Ishikawa (cell line): ENCODE measurements at regions not wholly inside any gene's neighbourhood (a gene's known extent, or its start where the extent isn't known, plus 50 kb on each side); places are given as distances from the start of the nearest gene placed in this dataset.

Experiments used
- EP300 ChIP-seq: IDR thresholded peaks from 2 replicates; pipeline ENCODE4 v1.6.1; 2012; ENCODE audit warnings: borderline replicate concordance
- FOXM1 ChIP-seq: IDR thresholded peaks from 2 replicates; pipeline ENCODE4 v1.6.1; 2012; ENCODE audit warnings: low read depth, borderline replicate concordance
- NFIC ChIP-seq: IDR thresholded peaks from 2 replicates; pipeline ENCODE4 v1.6.1; 2012
- TF ChIP-seq, protein P1 (sequence below): IDR thresholded peaks from 2 replicates; pipeline ENCODE4 v1.6.1; 2012; ENCODE audit warnings: low read depth, mild to moderate bottlenecking

DNA sequence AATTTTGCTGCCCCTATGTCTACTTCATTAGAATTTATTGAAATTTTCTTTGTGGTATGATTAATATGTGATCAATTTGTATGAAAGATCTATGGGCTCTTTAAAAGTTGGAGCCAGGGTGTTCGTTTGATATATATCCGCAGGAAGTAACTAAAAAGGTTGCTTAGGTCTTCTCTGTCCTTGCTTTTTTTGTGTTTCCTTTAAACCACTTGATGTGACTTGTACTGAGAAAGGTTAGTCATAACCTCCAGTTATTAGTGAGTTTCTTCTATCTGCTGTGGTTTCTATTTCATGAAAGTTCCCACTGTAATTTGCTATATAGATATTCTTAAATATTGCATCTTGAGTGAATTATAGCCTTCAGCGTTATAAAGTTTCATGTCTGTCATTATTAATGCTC is 585.3 kb upstream of the ARID1B start:
- TF ChIP-seq, protein P1, sequence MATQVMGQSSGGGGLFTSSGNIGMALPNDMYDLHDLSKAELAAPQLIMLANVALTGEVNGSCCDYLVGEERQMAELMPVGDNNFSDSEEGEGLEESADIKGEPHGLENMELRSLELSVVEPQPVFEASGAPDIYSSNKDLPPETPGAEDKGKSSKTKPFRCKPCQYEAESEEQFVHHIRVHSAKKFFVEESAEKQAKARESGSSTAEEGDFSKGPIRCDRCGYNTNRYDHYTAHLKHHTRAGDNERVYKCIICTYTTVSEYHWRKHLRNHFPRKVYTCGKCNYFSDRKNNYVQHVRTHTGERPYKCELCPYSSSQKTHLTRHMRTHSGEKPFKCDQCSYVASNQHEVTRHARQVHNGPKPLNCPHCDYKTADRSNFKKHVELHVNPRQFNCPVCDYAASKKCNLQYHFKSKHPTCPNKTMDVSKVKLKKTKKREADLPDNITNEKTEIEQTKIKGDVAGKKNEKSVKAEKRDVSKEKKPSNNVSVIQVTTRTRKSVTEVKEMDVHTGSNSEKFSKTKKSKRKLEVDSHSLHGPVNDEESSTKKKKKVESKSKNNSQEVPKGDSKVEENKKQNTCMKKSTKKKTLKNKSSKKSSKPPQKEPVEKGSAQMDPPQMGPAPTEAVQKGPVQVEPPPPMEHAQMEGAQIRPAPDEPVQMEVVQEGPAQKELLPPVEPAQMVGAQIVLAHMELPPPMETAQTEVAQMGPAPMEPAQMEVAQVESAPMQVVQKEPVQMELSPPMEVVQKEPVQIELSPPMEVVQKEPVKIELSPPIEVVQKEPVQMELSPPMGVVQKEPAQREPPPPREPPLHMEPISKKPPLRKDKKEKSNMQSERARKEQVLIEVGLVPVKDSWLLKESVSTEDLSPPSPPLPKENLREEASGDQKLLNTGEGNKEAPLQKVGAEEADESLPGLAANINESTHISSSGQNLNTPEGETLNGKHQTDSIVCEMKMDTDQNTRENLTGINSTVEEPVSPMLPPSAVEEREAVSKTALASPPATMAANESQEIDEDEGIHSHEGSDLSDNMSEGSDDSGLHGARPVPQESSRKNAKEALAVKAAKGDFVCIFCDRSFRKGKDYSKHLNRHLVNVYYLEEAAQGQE: no peak
- TF ChIP-seq NFIC (no peak), EP300 (no peak), FOXM1 (no peak)
